Right lobe of liver (tissue), 6 donors: ENCODE measurements at regions not wholly inside any gene's neighbourhood (a gene's known extent, or its start where the extent isn't known, plus 50 kb on each side); places are given as distances from the start of the nearest gene placed in this dataset.
"Not testable (repeated sequence)": the region's sequence is repeated elsewhere in the genome, so short reads cannot be mapped to it uniquely, and the experiment has no call there.

ENCODE experiments used
- ATAC-seq, 4 donors: fragments of 200-7000 bp; cut with Tn5 transposase; one replicate each; pipeline ENCODE4 v1.9.1; 2020; ENCODE audit warnings: mild to moderate bottlenecking in 4 of 4, moderate library complexity in 4 of 4
- DNase-seq, 3 donors: peaks; one replicate each; pipeline ENCODE4 v3.0.0-alpha.2; 2020
- H3K27ac ChIP-seq, 3 donors: fragments of 200-600 bp; one replicate each; pipeline ENCODE4 v1.8.0; 2022
- H3K27me3 ChIP-seq, 2 donors: fragments of 200-600 bp; one replicate each; pipeline ENCODE4 v1.8.0; 2022
- H3K36me3 ChIP-seq, 4 donors: fragments of 200-600 bp; sonication (generic) in 1 of 4; one replicate each; pipeline versions ENCODE4 v1.5.1 to v1.8.0; 2017 to 2022; ENCODE audit warnings: control low read depth in 1 of 4
- H3K4me1 ChIP-seq, 4 donors: fragments of 200-600 bp; sonication (generic) in 1 of 4; one replicate each; pipeline versions ENCODE4 v1.5.1 to v1.8.0; 2017 to 2022; ENCODE audit warnings: control low read depth in 1 of 4
- H3K4me3 ChIP-seq, 3 donors: fragments of 200-600 bp; one replicate each; pipeline ENCODE4 v1.8.0; 2022
- H3K9me3 ChIP-seq, 4 donors: fragments of 200-600 bp; sonication (generic) in 1 of 4; one replicate each; pipeline versions ENCODE4 v1.5.1 to v1.8.0; 2017 to 2022; ENCODE audit warnings: control low read depth in 1 of 4
- CTCF ChIP-seq, 4 donors: fragments of 200-600 bp in 3 of 4; fragments of 450-650 bp in 1 of 4; IDR thresholded peaks; one replicate each; pipeline versions ENCODE4 v1.5.1 to v1.8.0; 2016 to 2022; ENCODE audit warnings: antibody characterized with exemption in 4 of 4, mild to moderate bottlenecking in 2 of 4
- POLR2A ChIP-seq: fragments of 450-650 bp; IDR thresholded peaks from one replicate; pipeline ENCODE4 v1.6.1; 2017; ENCODE audit warnings: antibody characterized with exemption, mild to moderate bottlenecking
- WGBS: methylation state at CpG from one replicate; pipeline ENCODE4 v1.1.6; 2018; ENCODE audit warnings: low coverage, low lambda C conversion rate; ENCODE audit not compliant: insufficient coverage; ENCODE audit errors: missing lambda C conversion rate; 5-methylcytosine and 5-hydroxymethylcytosine counted together
- intact Hi-C, 2 donors: fragments of 100-400 bp; cut with DNase I; formaldehyde crosslinking; loops; one replicate each; pipeline versions ENCODE4 v1.11.2 to v1.14.1; 2022
- donor health status: DM: no; HTN: yes; CAD: no.
- donor health status: DM: no; HTN: no; CAD: no.
- donor health status: DM: no; HTN: no; CAD: no.
- donor health status: DM: no; HTN: yes; CAD: no.
- donor health status: DM: no; HTN: yes; CAD: no.

GRCh38 chr14:90458536-90458935 is 61.7 kb downstream of the CALM1 start:
- no peaks in the 10 kb centered on the region for H3K4me1 ChIP-seq
- TF ChIP-seq POLR2A: no peak
- no peak for TF ChIP-seq CTCF (IDR thresholded peaks at IDR 0.05)
- ATAC-seq: no peak
- H3K27ac ChIP-seq: no peak overlapping the region
- no peaks in the 10 kb centered on the region for H3K36me3 ChIP-seq
- intact Hi-C loops: no loop called here
- DNase-seq: no peak
- H3K27me3 ChIP-seq: no peaks in the 10 kb centered on the region
- 50% methylated on average over 1 of the region's 1 CpG for WGBS
- no peaks in the 10 kb centered on the region for H3K9me3 ChIP-seq
- no peak overlapping the region for H3K4me3 ChIP-seq

GRCh38 chr14:90460136-90460535 is 63.3 kb downstream of the CALM1 start:
- H3K9me3 ChIP-seq: no peaks in the 10 kb centered on the region
- H3K4me3 ChIP-seq: no peak overlapping the region
- ATAC-seq (no peak), DNase-seq (no peak)
- no peaks in the 10 kb centered on the region for H3K27me3 ChIP-seq
- TF ChIP-seq CTCF (IDR thresholded peaks at IDR 0.05) (no peak), POLR2A (no peak)
- 40% methylated on average over 1 of the region's 5 CpGs for WGBS
- intact Hi-C loops: no loop called here
- H3K36me3 ChIP-seq: no peaks in the 10 kb centered on the region
- H3K4me1 ChIP-seq: no peaks in the 10 kb centered on the region
- no peak overlapping the region for H3K27ac ChIP-seq

GRCh38 chr14:90461425-90461824 is 64.6 kb downstream of the CALM1 start:
- intact Hi-C loops: no loop called here

GRCh38 chr14:90464481-90464880 is 67.7 kb downstream of the CALM1 start:
- intact Hi-C loops: no loop called here
- ATAC-seq: no peak
- Histone ChIP-seq H3K9me3 (no peaks in the 10 kb centered on the region), H3K27me3 (no peaks in the 10 kb centered on the region), H3K4me1 (no peaks in the 10 kb centered on the region), H3K4me3 (no peak overlapping the region), H3K27ac (no peak overlapping the region), H3K36me3 (no peaks in the 10 kb centered on the region)
- no peak for DNase-seq
- no peak for TF ChIP-seq POLR2A
- no peak for TF ChIP-seq CTCF (IDR thresholded peaks at IDR 0.05)
- 60% methylated on average over 3 of the region's 4 CpGs for WGBS

More at GRCh38 chr14:90461425-90461824, 64.6 kb downstream of the CALM1 start:
- Histone ChIP-seq H3K27ac (no peak overlapping the region), H3K4me3 (no peak overlapping the region), H3K9me3 (no peaks in the 10 kb centered on the region), H3K4me1 (no peaks in the 10 kb centered on the region), H3K36me3 (no peaks in the 10 kb centered on the region), H3K27me3 (no peaks in the 10 kb centered on the region)
- no peak for TF ChIP-seq POLR2A
- TF ChIP-seq CTCF (IDR thresholded peaks at IDR 0.05): no peak
- 69% methylated on average over 6 of the region's 6 CpGs for WGBS
- ATAC-seq (no peak), DNase-seq (no peak)

GRCh38 chr14:90467501-90467900 is 70.7 kb downstream of the CALM1 start:
- ATAC-seq: no peak
- no peaks in the 10 kb centered on the region for H3K4me1 ChIP-seq
- WGBS: 60% methylated on average over 3 of the region's 4 CpGs
- TF ChIP-seq POLR2A: no peak
- no peak for TF ChIP-seq CTCF (IDR thresholded peaks at IDR 0.05)
- no peaks in the 10 kb centered on the region for H3K27me3 ChIP-seq
- no peak for DNase-seq
- H3K4me3 ChIP-seq: no peak overlapping the region
- no peaks in the 10 kb centered on the region for H3K9me3 ChIP-seq
- H3K36me3 ChIP-seq: no peaks in the 10 kb centered on the region
- no peak overlapping the region for H3K27ac ChIP-seq
- intact Hi-C loops: no loop called here

GRCh38 chr14:90469416-90469815 is 72.6 kb downstream of the CALM1 start:
- H3K4me3 ChIP-seq, H3K9me3 ChIP-seq, ATAC-seq, intact Hi-C loops, H3K36me3 ChIP-seq, H3K27ac ChIP-seq, H3K27me3 ChIP-seq, H3K4me1 ChIP-seq, DNase-seq: not testable (repeated sequence)
- 83% methylated on average over 2 of the region's 2 CpGs for WGBS
